Osteoblast (primary cell): ENCODE measurements at regions not wholly inside any gene's neighbourhood (a gene's known extent, or its start where the extent isn't known, plus 50 kb on each side); places are given as distances from the start of the nearest gene placed in this dataset.

Source experiments
- DNase-seq: peaks from one replicate; pipeline ENCODE4 v3.0.0; 2011; ENCODE audit warnings: low spot score, mixed read lengths; ENCODE audit not compliant: insufficient read length; ENCODE audit errors: missing footprints
- H2AFZ ChIP-seq: 2 replicates; pipeline ENCODE4 v1.6.0; 2011; ENCODE audit warnings: mild to moderate bottlenecking, low read length
- H3K27ac ChIP-seq: 2 replicates; pipeline ENCODE4 v1.5.1; 2011; ENCODE audit warnings: mild to moderate bottlenecking, low read depth, low read length, moderate library complexity
- H3K27me3 ChIP-seq: 2 replicates; pipeline ENCODE4 v1.6.0; 2012; ENCODE audit warnings: mild to moderate bottlenecking, control low read depth, inconsistent platforms, low read length, moderate library complexity; ENCODE audit not compliant: insufficient read depth
- H3K36me3 ChIP-seq: 2 replicates; pipeline ENCODE4 v1.5.1; 2011; ENCODE audit warnings: mild to moderate bottlenecking, low read length, control low read depth, moderate library complexity; ENCODE audit not compliant: insufficient read depth
- H3K4me1 ChIP-seq: 2 replicates; pipeline ENCODE4 v1.5.1; 2011; ENCODE audit warnings: mild to moderate bottlenecking, low read length, control low read depth, moderate library complexity; ENCODE audit not compliant: insufficient read depth
- H3K4me2 ChIP-seq: 2 replicates; pipeline ENCODE4 v1.6.0; 2011; ENCODE audit warnings: mild to moderate bottlenecking, low read length; ENCODE audit not compliant: insufficient read depth
- H3K4me3 ChIP-seq: fragments of 200-600 bp; sonication (generic); 3 replicates; pipeline ENCODE4 v1.5.1; 2012; ENCODE audit warnings: mild to moderate bottlenecking, low read length, inconsistent platforms; ENCODE audit not compliant: insufficient read depth
- H3K79me2 ChIP-seq: 2 replicates; pipeline ENCODE4 v1.6.0; 2012; ENCODE audit warnings: mild to moderate bottlenecking, low read length, control low read depth, inconsistent platforms; ENCODE audit not compliant: insufficient read depth
- H3K9me3 ChIP-seq: 2 replicates; pipeline ENCODE4 v1.5.1; 2011; ENCODE audit warnings: low read depth, low read length, control low read depth
- H4K20me1 ChIP-seq: 2 replicates; pipeline ENCODE4 v1.6.0; 2012; ENCODE audit warnings: mild to moderate bottlenecking, low read length, control low read depth; ENCODE audit not compliant: insufficient read depth
- TF ChIP-seq, protein P1 (sequence below): IDR thresholded peaks from 2 replicates; pipeline ENCODE4 v1.5.1; 2011; ENCODE audit warnings: mild to moderate bottlenecking, low read depth, low read length, moderate library complexity; ENCODE audit errors: extremely low read depth

DNA sequence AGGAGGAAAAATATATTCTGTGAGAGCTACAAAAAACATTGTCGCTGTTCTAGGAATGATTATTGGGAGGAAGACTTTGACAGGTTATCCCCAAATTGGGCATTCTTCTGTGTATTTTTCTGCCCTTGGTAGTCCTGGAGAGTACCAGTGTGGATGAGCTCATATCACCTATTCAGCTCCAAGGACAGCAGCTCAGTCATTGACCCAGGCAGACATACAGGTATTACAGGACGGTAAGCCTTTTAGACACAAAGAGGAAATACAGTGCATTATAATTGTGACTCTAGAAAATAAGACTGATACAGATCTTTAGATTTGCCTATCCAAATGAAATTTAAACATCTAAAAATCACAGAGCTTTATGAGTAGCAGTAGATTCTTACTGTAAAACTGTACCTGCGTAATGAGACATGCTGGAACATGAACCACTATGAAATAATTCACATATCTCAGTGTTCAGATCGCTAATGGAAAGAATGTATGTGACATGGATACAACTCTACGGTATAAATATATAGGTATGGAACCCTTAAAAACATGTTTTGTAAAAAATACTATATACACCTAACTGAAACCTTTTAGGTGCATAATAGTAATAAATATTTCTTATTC lies 56.0 kb downstream of the PLK2 start:
- no peak overlapping the region for H3K27ac ChIP-seq
- H3K9me3 ChIP-seq: no peaks in the 10 kb centered on the region
- TF ChIP-seq, protein P1, sequence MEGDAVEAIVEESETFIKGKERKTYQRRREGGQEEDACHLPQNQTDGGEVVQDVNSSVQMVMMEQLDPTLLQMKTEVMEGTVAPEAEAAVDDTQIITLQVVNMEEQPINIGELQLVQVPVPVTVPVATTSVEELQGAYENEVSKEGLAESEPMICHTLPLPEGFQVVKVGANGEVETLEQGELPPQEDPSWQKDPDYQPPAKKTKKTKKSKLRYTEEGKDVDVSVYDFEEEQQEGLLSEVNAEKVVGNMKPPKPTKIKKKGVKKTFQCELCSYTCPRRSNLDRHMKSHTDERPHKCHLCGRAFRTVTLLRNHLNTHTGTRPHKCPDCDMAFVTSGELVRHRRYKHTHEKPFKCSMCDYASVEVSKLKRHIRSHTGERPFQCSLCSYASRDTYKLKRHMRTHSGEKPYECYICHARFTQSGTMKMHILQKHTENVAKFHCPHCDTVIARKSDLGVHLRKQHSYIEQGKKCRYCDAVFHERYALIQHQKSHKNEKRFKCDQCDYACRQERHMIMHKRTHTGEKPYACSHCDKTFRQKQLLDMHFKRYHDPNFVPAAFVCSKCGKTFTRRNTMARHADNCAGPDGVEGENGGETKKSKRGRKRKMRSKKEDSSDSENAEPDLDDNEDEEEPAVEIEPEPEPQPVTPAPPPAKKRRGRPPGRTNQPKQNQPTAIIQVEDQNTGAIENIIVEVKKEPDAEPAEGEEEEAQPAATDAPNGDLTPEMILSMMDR: no peak
- no peaks in the 10 kb centered on the region for H4K20me1 ChIP-seq
- H3K79me2 ChIP-seq: no peaks in the 10 kb centered on the region
- no peaks in the 10 kb centered on the region for H3K36me3 ChIP-seq
- H2AFZ ChIP-seq: no peak overlapping the region
- H3K4me1 ChIP-seq: peaks cover 18% of the 10 kb centered on the region
- H3K27me3 ChIP-seq: no peaks in the 10 kb centered on the region
- H3K4me2 ChIP-seq: no peak overlapping the region
- H3K4me3 ChIP-seq: no peak overlapping the region
- no peak for DNase-seq

DNA sequence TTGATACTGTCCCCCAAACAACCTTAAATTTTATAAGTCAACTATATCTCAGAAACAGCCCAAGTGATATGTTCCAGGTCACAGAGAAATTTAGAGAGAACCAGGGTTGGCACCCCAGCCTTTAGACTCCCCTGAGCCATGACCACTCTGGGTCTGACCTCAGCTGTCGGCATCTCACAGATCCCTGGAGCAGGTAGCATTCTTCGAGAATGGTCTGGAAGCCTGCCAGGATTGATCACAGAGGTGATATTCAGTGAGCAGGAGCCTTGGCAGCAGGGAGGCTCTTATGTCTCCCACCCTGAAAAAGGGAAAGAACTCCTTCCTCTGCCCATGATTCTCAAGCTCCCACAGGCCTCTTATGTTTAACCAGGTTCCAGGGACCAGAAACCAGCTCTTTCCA lies 58.2 kb downstream of the PLK2 start:
- TF ChIP-seq, protein P1: no peak
- H2AFZ ChIP-seq: no peak overlapping the region

DNA sequence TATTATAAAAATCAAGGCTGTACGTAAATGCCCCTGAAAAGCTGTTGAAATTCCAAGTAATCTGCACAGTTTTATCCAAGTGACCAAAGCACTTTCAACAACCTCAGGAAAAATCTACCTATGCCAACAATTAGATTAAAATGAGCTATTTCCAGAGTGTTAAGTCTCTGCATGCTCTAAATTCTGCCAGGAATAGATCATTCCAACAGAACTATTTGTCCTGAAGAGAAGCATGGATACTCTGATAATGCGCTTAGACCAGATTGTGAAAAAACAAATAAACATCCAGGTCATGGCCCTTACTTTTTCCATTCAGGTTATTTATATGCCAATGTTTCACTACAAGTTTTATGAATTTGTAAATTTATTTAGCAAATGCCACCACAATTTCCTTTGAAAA lies 59.1 kb downstream of the PLK2 start:
- no peaks in the 10 kb centered on the region for H4K20me1 ChIP-seq
- no peaks in the 10 kb centered on the region for H3K79me2 ChIP-seq
- H3K27ac ChIP-seq: no peak overlapping the region
- H3K4me2 ChIP-seq: no peak overlapping the region
- H3K4me1 ChIP-seq: no peaks in the 10 kb centered on the region
- H3K9me3 ChIP-seq: no peaks in the 10 kb centered on the region
- no peak overlapping the region for H2AFZ ChIP-seq
- no peaks in the 10 kb centered on the region for H3K36me3 ChIP-seq
- H3K27me3 ChIP-seq: no peaks in the 10 kb centered on the region
- TF ChIP-seq, protein P1: no peak
- no peak for DNase-seq
- H3K4me3 ChIP-seq: no peak overlapping the region

More for the DNA sequence above, 58.2 kb downstream of the PLK2 start:
- Histone ChIP-seq H3K4me1 (peaks cover 7% of the 10 kb centered on the region), H3K79me2 (no peaks in the 10 kb centered on the region), H3K27me3 (no peaks in the 10 kb centered on the region), H4K20me1 (no peaks in the 10 kb centered on the region), H3K27ac (no peak overlapping the region), H3K9me3 (no peaks in the 10 kb centered on the region), H3K4me3 (no peak overlapping the region), H3K36me3 (no peaks in the 10 kb centered on the region), H3K4me2 (no peak overlapping the region)
- DNase-seq: no peak

DNA sequence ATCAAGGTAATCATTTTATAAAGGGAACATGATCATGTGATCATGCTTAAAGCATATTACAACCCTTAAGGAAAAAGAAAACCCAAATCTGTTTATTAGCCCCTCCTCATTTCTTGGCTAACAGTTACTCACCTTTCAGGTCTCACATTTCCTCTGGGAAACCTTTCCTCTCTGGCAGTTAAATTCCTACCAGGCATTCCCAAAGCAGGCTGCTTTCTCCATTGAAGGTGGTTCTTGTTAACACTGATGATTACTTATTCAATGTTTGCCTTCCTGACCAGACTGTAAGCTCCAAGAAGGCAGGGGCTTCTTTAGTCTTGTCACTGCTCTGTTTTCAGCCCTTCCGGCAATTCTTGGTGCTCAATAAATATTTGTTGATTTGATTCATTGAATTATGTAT lies 59.9 kb downstream of the PLK2 start:
- no peak overlapping the region for H2AFZ ChIP-seq
- no peaks in the 10 kb centered on the region for H3K27me3 ChIP-seq
- H4K20me1 ChIP-seq: no peaks in the 10 kb centered on the region
- no peak overlapping the region for H3K4me3 ChIP-seq
- H3K27ac ChIP-seq: no peak overlapping the region
- no peaks in the 10 kb centered on the region for H3K79me2 ChIP-seq
- TF ChIP-seq, protein P1: no peak
- no peak overlapping the region for H3K4me2 ChIP-seq
- H3K4me1 ChIP-seq: no peaks in the 10 kb centered on the region
- DNase-seq: no peak
- H3K9me3 ChIP-seq: no peaks in the 10 kb centered on the region
- H3K36me3 ChIP-seq: no peaks in the 10 kb centered on the region
